ENCODE measurements at regions not wholly inside any gene's neighbourhood (a gene's known extent, or its start where the extent isn't known, plus 50 kb on each side); places are given as distances from the start of the nearest gene placed in this dataset.

Small RNA genes lying in the stretch of these regions (small RNA-seq; reads per million reads assigned to genes)
- 0 reads per million in 3 experiments for gene AL355309.1 (ENCODE audit: insufficient read length in 3 of 3, low read depth in 3 of 3, low replicate concordance in 1 of 3)

Data from keratinocyte (primary cell).